Activated T-cell treated with anti-CD3 and anti-CD28 coated beads for 24 hours (primary cell): ENCODE measurements at regions not wholly inside any gene's neighbourhood (a gene's known extent, or its start where the extent isn't known, plus 50 kb on each side); places are given as distances from the start of the nearest gene placed in this dataset.
"Not testable (repeated sequence)": the region's sequence is repeated elsewhere in the genome, so short reads cannot be mapped to it uniquely, and the experiment has no call there.

Experiments
- DNase-seq: peaks from one replicate; pipeline ENCODE4 v3.0.0-alpha.2; 2020; ENCODE audit warnings: low read depth

GRCh38 chrX:151042842-151043241, 59.7 kb downstream of the HMGB3 start:
- no peak for DNase-seq

- not testable (repeated sequence) for DNase-seq
These were observed 83.2 kb downstream of the HMGB3 start for GRCh38 chrX:151066373-151066772.

GRCh38 chrX:151073767-151074166, 90.6 kb downstream of the HMGB3 start:
- no peak for DNase-seq

GRCh38 chrX:151081016-151081415, 95.4 kb upstream of the GPR50 start:
- DNase-seq = no peak

DNA sequence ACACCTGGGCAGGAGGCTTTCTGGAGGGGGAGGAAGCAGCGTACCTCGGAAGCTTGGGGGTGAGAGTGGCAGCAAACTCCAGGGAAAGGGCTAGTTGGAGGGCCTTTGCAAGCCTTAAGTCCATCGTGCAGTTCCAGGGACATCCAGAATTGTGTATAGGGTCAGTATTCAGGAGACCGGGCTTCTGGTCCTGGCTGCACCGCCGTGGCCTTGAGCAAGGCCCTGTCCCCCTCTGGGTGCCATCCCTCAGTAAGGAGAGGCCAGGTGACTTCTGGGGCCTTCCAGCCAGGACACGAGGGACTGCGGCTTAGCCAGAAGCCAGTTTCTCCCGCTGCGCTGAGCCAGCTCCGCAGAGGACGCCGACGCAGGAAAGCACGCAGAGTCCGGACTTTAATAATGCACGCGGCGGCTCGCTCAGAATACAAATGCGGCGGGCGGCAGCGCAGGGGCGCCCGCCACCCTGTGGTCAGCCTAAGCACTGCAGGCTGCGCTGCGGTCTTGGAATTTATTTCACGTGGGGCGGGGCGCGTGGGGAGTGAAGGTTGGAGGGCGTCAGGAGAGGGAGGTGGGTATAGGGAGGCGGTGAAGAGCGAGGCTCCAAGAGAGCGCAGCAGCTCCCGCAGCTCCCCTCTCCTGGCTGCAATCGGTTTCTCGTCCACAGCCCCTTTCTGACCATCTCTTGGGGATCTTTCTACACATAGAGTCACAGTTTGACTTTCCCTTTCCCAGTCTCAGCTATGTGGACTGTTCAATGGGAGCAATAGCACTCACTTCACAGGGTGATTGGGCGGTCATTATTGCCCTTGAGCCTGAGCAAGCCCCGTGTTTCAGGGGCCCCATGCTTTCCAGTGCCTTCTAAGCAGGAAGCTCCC, 94.1 kb upstream of the GPR50 start:
- peak; percentile 30 for DNase-seq

DNA sequence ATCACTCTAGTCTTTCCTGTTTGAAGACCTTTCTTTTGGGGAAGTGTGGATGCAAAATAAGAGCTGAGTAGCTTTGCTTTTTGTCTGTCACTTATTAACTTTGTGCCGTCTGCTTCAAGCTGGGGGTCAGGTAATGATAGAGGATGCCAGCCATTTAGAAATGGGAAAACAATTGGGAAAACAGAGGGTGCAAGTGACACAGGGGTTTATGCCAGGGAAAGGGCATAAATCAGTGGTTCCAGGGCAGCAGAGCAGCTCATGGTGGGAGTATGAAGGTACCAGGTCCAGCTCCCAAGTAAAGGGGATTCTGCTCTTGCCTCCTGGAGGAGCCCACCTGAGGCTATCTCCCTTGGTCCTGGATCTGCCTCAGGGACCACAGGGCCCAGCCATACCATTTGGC, 91.9 kb upstream of the GPR50 start:
- DNase-seq = no peak

GRCh38 chrX:151085207-151085606, 91.2 kb upstream of the GPR50 start:
- DNase-seq = no peak

GRCh38 chrX:151088221-151088620, 88.2 kb upstream of the GPR50 start:
- DNase-seq = no peak

- DNase-seq = no peak
These were observed 77.4 kb upstream of the GPR50 start for GRCh38 chrX:151099001-151099400.

GRCh38 chrX:151100799-151101198, 75.6 kb upstream of the GPR50 start:
- DNase-seq = no peak

DNA sequence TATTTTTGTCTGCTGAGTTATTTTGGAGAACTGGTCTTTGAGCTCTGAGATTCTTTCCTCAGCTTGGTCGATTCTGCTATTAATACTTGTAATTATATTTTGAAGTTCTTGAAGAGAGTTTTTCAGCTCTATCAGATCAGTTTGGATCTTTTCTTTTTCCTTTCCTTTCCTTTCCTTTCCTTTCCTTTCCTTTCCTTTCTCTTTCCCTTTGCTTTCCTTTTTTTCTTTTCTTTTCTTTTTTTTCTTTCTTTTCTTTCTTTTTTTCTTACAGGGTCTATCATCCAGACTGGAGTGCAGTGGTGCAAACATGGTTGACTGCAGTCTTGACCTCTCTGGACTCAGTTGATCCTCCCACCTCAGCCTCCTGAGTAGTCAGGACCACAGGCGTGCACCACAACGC, 63.2 kb upstream of the GPR50 start:
- not testable (repeated sequence) for DNase-seq
